HG02642 (cell line): ENCODE measurements at regions not wholly inside any gene's neighbourhood (a gene's known extent, or its start where the extent isn't known, plus 50 kb on each side); places are given as distances from the start of the nearest gene placed in this dataset.

ENCODE experiments used
- ATAC-seq: cut with Tn5 transposase; IDR thresholded peaks from one replicate; pipeline ENCODE4 v1.9.1; 2021; ENCODE audit warnings: mild to moderate bottlenecking; ENCODE audit not compliant: unreplicated experiment, poor library complexity

DNA sequence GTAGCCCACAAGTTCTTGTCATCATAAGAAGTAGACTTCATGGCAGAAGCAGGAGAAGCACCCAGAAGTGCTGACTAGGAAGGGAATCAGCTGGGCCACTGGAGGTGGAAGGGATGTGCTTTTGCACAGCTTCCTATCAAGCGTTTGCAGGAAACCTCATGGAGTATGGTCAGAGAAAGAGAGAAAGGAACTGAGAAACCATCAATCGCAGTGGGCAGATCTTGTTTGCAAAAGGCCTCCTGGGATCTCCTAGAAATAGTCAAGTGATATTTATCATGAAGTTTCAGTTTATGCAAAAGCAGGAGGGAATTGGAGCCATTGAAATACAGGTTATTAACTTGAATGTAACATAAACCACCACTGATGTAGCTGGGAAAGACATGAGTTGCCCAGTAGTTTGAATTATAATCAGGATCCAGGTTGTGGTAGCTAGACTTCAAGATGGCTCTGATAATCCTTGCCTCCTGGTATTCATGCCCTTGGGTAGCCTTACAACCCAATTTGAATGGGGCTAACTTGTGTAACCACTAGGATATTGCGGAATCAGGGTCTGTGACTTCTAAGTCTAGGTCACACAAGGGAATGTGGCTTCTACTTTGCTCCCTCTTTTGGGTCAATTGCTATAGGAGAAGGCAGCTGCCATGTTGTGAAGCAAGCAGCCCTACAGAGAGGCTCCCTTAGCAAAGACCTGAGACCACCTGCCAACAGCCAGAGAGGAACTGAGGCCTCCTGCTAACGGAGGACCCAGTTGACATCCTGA, 69.8 kb upstream of the TCF4 start:
- no peak for ATAC-seq

DNA sequence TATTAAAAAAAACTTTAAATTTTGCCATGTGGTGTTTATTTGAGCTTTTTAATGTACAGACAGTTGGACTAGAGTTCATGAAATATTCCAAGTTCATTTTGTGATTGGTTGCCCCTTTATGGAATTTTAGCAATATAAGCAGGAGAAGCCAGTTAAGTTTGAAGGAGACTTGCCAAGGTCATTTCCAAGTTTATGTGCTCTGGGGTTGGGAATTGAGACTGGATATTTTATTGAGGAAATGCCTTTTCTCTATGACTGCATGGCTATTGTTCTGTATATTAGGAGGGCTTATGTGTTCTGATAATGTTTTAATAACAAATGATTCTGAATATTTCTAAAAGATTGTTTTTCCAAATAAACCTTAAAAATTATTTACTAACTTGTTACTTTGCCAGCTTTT, 67.0 kb upstream of the TCF4 start:
- no peak for ATAC-seq

GRCh38 chr18:55651236-55651635, 63.2 kb upstream of the TCF4 start:
- no peak for ATAC-seq

- ATAC-seq: no peak
Measured at GRCh38 chr18:55650363-55650870, 62.4 kb upstream of the TCF4 start.

GRCh38 chr18:55647331-55647730, 59.3 kb upstream of the TCF4 start:
- no peak for ATAC-seq

DNA sequence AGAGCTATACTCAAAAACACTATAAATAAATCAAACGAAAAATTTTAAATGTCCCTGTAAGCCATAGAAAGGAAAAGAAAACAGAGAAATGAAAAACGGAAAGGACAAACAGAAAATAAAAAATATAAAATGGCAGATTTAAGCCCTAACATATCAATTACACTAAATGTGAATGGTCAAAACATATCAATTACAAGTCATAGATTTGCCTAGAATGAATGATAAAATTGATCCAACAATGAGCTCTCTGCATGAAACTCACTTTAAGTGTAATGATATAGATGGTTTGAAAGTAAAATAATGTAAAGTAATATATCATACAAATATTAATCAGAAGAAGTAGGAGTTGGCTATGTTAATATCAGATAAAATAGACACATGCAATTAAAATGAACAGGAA, 54.2 kb upstream of the TCF4 start:
- ATAC-seq: no peak

- ATAC-seq: no peak
Measured at GRCh38 chr18:55641486-55641885, 53.5 kb upstream of the TCF4 start.
